ENCODE measurements at regions not wholly inside any gene's neighbourhood (a gene's known extent, or its start where the extent isn't known, plus 50 kb on each side); places are given as distances from the start of the nearest gene placed in this dataset.
"Not testable (repeated sequence)": the region's sequence is repeated elsewhere in the genome, so short reads cannot be mapped to it uniquely, and the experiment has no call there.

DNA sequence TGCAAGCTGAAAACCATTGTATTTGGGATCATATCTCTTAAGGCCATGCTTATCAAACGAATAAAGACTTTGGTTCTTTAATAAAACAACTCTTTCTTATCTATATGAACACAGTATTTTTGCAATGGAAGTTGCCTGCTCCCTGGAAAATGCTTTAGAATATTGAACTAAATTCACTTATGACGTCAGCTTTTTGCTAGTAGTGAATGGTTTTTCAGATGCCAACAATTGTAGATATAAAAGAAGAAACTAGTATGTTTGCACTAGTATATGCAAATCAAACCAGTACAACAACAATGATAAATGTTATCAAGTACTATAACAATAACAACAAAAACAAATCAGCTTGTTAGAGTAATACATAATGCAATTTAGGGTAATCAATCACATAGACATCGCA, 1462.9 kb downstream of the SUCLG1 start:
- ATAC-seq (replicated peaks in 1 of 2) (no peak), DNase-seq (no peak)
- H3K4me1 Mint-ChIP-seq (ENCODE audit: low read depth): no peaks in the 10 kb centered on the region
- no peaks in the 10 kb centered on the region for H3K27me3 Mint-ChIP-seq (ENCODE audit: low read depth)
- peaks cover 3 to 4% of the 10 kb centered on the region in 2 donors for H3K9me3 Mint-ChIP-seq
- no peaks in the 10 kb centered on the region for H3K36me3 Mint-ChIP-seq (ENCODE audit: insufficient read depth in 2 of 2)
- H3K4me3 Mint-ChIP-seq: no peak overlapping the region
- H3K27ac Mint-ChIP-seq: no peak overlapping the region

- Mint-ChIP-seq H3K27me3 (ENCODE audit: low read depth) (no peaks in the 10 kb centered on the region), H3K4me1 (ENCODE audit: low read depth) (no peaks in the 10 kb centered on the region), H3K27ac (no peak overlapping the region), H3K4me3 (no peak overlapping the region), H3K36me3 (ENCODE audit: insufficient read depth in 2 of 2) (no peaks in the 10 kb centered on the region), H3K9me3 (peaks cover 2 to 4% of the 10 kb centered on the region in 2 donors)
- no peak for DNase-seq
- no peak for ATAC-seq (replicated peaks in 1 of 2)
Measured at GRCh38 chr2:82994151-82994550, 1464.9 kb downstream of the SUCLG1 start.

GRCh38 chr2:82993609-82994008, 1465.5 kb downstream of the SUCLG1 start:
- Mint-ChIP-seq H3K4me1 (ENCODE audit: low read depth) (no peaks in the 10 kb centered on the region), H3K9me3 (peaks cover 0 to 4% of the 10 kb centered on the region in 2 donors), H3K27me3 (ENCODE audit: low read depth) (no peaks in the 10 kb centered on the region), H3K36me3 (ENCODE audit: insufficient read depth in 2 of 2) (no peaks in the 10 kb centered on the region), H3K27ac (no peak overlapping the region), H3K4me3 (no peak overlapping the region)
- ATAC-seq (replicated peaks in 1 of 2) (no peak), DNase-seq (no peak)

GRCh38 chr2:82992968-82993367, 1466.1 kb downstream of the SUCLG1 start:
- Mint-ChIP-seq H3K9me3 (peaks cover 0 to 3% of the 10 kb centered on the region in 2 donors), H3K36me3 (ENCODE audit: insufficient read depth in 2 of 2) (no peaks in the 10 kb centered on the region), H3K27me3 (ENCODE audit: low read depth) (no peaks in the 10 kb centered on the region), H3K4me1 (ENCODE audit: low read depth) (no peaks in the 10 kb centered on the region), H3K4me3 (no peak overlapping the region), H3K27ac (no peak overlapping the region)
- no peak for DNase-seq
- no peak for ATAC-seq (replicated peaks in 1 of 2)

- not testable (repeated sequence) for H3K4me3 Mint-ChIP-seq
Measured at GRCh38 chr2:82987706-82988105, 1471.4 kb downstream of the SUCLG1 start.

DNA sequence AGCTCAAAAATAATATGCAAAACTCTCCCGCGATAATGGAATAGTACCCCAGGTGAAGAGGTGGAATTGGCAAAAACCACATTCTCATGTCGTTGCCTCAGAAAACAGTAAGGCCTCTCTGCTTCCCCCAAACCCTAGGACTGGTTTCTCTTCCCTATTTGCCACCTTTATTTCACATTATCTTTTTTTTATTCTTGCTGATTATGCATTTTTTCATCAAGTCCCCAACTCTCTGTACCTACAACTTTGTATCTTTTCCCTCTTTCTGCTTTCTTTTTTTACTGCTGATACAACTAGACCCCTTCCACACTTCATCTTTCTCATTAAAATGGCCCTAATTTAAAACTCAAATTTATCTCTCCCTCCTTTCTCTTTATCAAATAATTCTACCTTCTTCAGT, 1472.2 kb downstream of the SUCLG1 start:
- peaks cover 3 to 10% of the 10 kb centered on the region in 2 donors for H3K9me3 Mint-ChIP-seq
- no peaks in the 10 kb centered on the region for H3K4me1 Mint-ChIP-seq (ENCODE audit: low read depth)
- no peaks in the 10 kb centered on the region for H3K36me3 Mint-ChIP-seq (ENCODE audit: insufficient read depth in 2 of 2)
- no peak overlapping the region for H3K4me3 Mint-ChIP-seq
- no peaks in the 10 kb centered on the region for H3K27me3 Mint-ChIP-seq (ENCODE audit: low read depth)
- H3K27ac Mint-ChIP-seq: no peak overlapping the region
- no peak for DNase-seq
- no peak for ATAC-seq (replicated peaks in 1 of 2)

More at GRCh38 chr2:82987706-82988105, 1471.4 kb downstream of the SUCLG1 start:
- not testable (repeated sequence) for H3K4me1 Mint-ChIP-seq (ENCODE audit: low read depth); H3K36me3 Mint-ChIP-seq (ENCODE audit: insufficient read depth in 2 of 2); H3K27ac Mint-ChIP-seq; DNase-seq; H3K27me3 Mint-ChIP-seq (ENCODE audit: low read depth); ATAC-seq (replicated peaks in 1 of 2); H3K9me3 Mint-ChIP-seq

GRCh38 chr2:82985572-82986197, 1473.4 kb downstream of the SUCLG1 start:
- Mint-ChIP-seq H3K4me1 (ENCODE audit: low read depth) (no peaks in the 10 kb centered on the region), H3K27me3 (ENCODE audit: low read depth) (no peaks in the 10 kb centered on the region), H3K9me3 (peaks cover 3 to 7% of the 10 kb centered on the region in 2 donors), H3K36me3 (ENCODE audit: insufficient read depth in 2 of 2) (no peaks in the 10 kb centered on the region), H3K4me3 (no peak overlapping the region), H3K27ac (no peak overlapping the region)
- DNase-seq (no peak), ATAC-seq (replicated peaks in 1 of 2) (no peak)

- DNase-seq (no peak), ATAC-seq (replicated peaks in 1 of 2) (no peak)
- Mint-ChIP-seq H3K27ac (no peak overlapping the region), H3K4me1 (ENCODE audit: low read depth) (no peaks in the 10 kb centered on the region), H3K36me3 (ENCODE audit: insufficient read depth in 2 of 2) (no peaks in the 10 kb centered on the region), H3K4me3 (no peak overlapping the region), H3K27me3 (ENCODE audit: low read depth) (no peaks in the 10 kb centered on the region), H3K9me3 (peaks cover 3 to 4% of the 10 kb centered on the region in 2 donors)
Measured at GRCh38 chr2:82968358-82968757, 1490.7 kb downstream of the SUCLG1 start.

DNA sequence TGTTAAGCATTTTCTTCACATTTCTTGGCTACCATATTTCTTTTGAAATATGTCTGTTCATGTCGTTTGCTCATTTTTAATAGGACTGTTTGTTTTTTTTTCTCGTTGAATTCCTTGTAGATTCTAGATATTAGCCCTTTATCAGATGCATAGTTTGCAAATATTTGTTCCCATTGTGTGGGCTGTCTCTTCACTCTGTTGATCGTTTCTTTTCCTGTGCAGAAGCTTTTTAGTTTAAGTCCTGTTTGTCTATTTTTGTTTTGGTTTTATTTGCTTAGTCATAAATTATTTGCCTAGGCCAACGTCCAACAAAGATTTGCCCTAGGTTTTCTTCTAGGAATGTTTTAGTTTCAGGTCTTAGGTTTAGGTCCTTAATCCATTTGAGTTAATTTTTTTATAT, 1494.7 kb downstream of the SUCLG1 start:
- Mint-ChIP-seq H3K9me3 (peaks cover 2 to 3% of the 10 kb centered on the region in 2 donors), H3K27ac (no peak overlapping the region), H3K4me1 (ENCODE audit: low read depth) (no peaks in the 10 kb centered on the region), H3K27me3 (ENCODE audit: low read depth) (no peaks in the 10 kb centered on the region), H3K36me3 (ENCODE audit: insufficient read depth in 2 of 2) (no peaks in the 10 kb centered on the region), H3K4me3 (no peak overlapping the region)
- DNase-seq: no peak
- no peak for ATAC-seq (replicated peaks in 1 of 2)

DNA sequence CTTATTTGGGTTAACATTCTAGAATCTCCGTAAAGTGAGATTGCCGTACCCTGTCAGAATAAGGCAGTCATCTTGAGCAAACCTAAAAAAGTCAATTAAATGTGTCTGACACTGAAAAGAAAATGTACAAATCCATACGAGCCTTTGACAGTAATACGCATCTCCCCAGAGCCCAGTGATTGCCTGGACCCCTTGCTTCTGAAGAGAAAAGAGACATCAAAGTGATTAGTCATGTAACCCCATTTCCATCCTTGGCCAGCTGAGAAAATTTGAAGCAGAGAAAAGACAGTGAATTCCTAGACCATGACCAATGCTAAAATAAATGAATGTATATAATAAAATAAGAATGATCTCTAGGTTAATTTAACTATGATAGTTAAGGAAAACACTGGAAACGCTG, 1499.4 kb downstream of the SUCLG1 start:
- no peak for ATAC-seq (replicated peaks in 1 of 2)
- Mint-ChIP-seq H3K27ac (no peak overlapping the region), H3K4me1 (ENCODE audit: low read depth) (no peaks in the 10 kb centered on the region)

DNA sequence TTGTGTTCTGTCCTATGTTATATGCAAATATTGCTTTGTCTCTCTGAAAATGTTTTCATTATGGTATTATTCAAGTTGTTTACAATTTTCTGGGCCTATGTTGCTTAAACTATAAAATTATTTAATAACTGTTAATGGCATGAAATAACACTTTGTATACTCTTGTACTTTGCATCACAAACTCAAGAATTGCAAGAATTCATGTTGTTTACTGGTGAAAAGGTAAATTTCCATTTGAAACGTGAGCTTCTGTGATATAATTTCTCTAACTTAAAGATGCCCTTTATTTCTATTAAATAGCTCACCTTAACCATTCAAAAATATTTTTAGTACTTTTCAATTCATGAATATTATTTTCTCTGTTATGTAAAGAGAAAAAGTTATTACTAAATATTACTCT, 1504.2 kb downstream of the SUCLG1 start:
- Mint-ChIP-seq H3K36me3 (ENCODE audit: insufficient read depth in 2 of 2) (no peaks in the 10 kb centered on the region), H3K4me1 (ENCODE audit: low read depth) (no peaks in the 10 kb centered on the region), H3K27ac (no peak overlapping the region)

More for the DNA sequence above, 1499.4 kb downstream of the SUCLG1 start:
- H3K4me3 Mint-ChIP-seq: no peak overlapping the region
- no peaks in the 10 kb centered on the region for H3K36me3 Mint-ChIP-seq (ENCODE audit: insufficient read depth in 2 of 2)
- no peak for DNase-seq
- H3K9me3 Mint-ChIP-seq: peaks cover 0 to 5% of the 10 kb centered on the region in 2 donors
- no peaks in the 10 kb centered on the region for H3K27me3 Mint-ChIP-seq (ENCODE audit: low read depth)

GRCh38 chr2:82939211-82939610, 1519.9 kb downstream of the SUCLG1 start:
- H3K27ac Mint-ChIP-seq: no peak overlapping the region
- no peaks in the 10 kb centered on the region for H3K4me1 Mint-ChIP-seq (ENCODE audit: low read depth)
- ATAC-seq (replicated peaks in 1 of 2) (no peak), DNase-seq (no peak)
- H3K36me3 Mint-ChIP-seq (ENCODE audit: insufficient read depth in 2 of 2): no peaks in the 10 kb centered on the region
- H3K4me3 Mint-ChIP-seq: no peak overlapping the region
- peaks cover 4 to 8% of the 10 kb centered on the region in 2 donors for H3K9me3 Mint-ChIP-seq
- no peaks in the 10 kb centered on the region for H3K27me3 Mint-ChIP-seq (ENCODE audit: low read depth)

More for the DNA sequence above, 1504.2 kb downstream of the SUCLG1 start:
- ATAC-seq (replicated peaks in 1 of 2) (no peak), DNase-seq (no peak)
- Mint-ChIP-seq H3K27me3 (ENCODE audit: low read depth) (no peaks in the 10 kb centered on the region), H3K9me3 (peaks cover 0 to 4% of the 10 kb centered on the region in 2 donors), H3K4me3 (no peak overlapping the region)

DNA sequence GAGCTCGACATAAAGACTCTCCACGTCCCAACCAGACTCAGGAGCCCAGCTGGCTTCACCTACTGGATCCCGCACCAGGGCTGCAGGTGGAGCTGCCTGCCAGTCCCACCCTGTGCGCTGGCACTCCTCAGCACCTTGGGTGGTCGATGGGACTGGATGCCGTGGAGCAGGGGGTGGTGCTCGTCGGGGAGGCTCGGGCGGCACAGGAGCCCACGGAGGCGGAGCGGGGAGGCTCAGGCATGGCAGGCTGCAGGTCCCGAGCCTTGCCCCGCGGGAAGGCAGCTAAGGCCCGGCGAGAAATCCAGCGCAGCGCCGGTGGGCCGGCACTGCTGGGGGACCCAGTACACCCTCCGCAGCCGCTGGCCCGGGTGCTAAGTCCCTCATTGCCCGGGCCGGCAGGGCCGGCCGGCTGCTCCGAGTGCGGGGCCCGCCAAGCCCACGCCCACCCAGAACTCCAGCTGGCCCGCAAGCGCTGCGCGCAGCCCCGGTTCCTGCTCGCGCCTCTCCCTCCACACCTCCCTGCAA, 1520.7 kb downstream of the SUCLG1 start:
- H3K36me3 Mint-ChIP-seq (ENCODE audit: insufficient read depth in 2 of 2); H3K4me1 Mint-ChIP-seq (ENCODE audit: low read depth); H3K27ac Mint-ChIP-seq; H3K27me3 Mint-ChIP-seq (ENCODE audit: low read depth); H3K4me3 Mint-ChIP-seq; DNase-seq; H3K9me3 Mint-ChIP-seq; ATAC-seq (replicated peaks in 1 of 2): not testable (repeated sequence)

DNA sequence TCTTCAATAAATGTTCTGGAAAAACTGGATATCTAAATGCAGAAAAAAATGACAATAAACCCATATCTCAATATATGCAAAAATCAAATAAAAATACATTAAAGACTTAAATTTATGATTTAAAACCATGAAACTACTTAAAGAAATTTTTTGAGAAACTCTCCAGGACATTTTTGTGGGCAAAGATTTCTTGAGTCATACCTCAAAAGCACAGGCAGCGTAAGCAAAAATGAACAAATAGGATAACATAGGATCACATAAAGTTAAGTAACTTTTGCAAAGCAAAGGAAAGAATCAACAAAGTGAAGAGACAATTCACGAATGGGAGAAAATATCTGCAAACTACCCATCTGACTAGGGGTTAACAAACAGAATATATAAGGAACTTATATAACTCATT, 1545.5 kb downstream of the SUCLG1 start:
- Mint-ChIP-seq H3K27me3 (ENCODE audit: low read depth) (no peaks in the 10 kb centered on the region), H3K9me3 (peaks cover 7 to 10% of the 10 kb centered on the region in 2 donors), H3K36me3 (ENCODE audit: insufficient read depth in 2 of 2) (no peaks in the 10 kb centered on the region), H3K27ac (no peak overlapping the region), H3K4me1 (ENCODE audit: low read depth) (no peaks in the 10 kb centered on the region), H3K4me3 (no peak overlapping the region)
- ATAC-seq (replicated peaks in 1 of 2): no peak
- no peak for DNase-seq
